Activated effector memory CD4-positive, alpha-beta T cell treated with anti-CD3 and anti-CD28 coated beads, Interleukin-2, amount 50 U/mL, for 16 hours (primary cell): ENCODE measurements at regions not wholly inside any gene's neighbourhood (a gene's known extent, or its start where the extent isn't known, plus 50 kb on each side); places are given as distances from the start of the nearest gene placed in this dataset.
A peak's percentile ranks its signal among the peaks of the same experiment; 100 is the strongest.
"Not testable (repeated sequence)": the region's sequence is repeated elsewhere in the genome, so short reads cannot be mapped to it uniquely, and the experiment has no call there.

ENCODE experiments used
- DNase-seq: peaks from one replicate; pipeline ENCODE4 v3.0.0-alpha.2; 2020

DNA sequence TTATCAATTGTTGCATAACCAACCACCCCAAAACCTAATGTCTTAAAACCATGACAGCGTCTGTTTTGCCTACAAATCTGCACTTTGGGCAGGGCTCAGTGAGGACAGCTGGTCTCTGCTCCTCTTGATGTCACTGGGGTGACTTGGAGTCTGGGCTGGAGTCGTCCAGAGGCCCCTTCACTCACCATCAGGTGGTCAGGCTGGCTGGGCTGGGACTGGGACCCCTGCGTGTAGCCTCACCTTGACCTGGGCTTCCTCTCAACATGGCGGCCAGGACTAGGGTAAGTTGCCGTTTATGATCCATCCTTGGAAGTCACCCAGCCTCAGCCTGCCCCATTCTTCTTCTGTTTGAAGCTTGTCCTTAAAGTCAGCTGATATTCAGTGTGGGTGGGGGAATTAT lies 116.8 kb upstream of the NKX1-1 start:
- DNase-seq, result no peak

- no peak for DNase-seq
These were observed 116.4 kb upstream of the NKX1-1 start for GRCh38 chr4:1522606-1523005.

GRCh38 chr4:1521821-1522361 lies 115.6 kb upstream of the NKX1-1 start:
- DNase-seq, result no peak

GRCh38 chr4:1520795-1521576 lies 114.7 kb upstream of the NKX1-1 start:
- not testable (repeated sequence) for DNase-seq

DNA sequence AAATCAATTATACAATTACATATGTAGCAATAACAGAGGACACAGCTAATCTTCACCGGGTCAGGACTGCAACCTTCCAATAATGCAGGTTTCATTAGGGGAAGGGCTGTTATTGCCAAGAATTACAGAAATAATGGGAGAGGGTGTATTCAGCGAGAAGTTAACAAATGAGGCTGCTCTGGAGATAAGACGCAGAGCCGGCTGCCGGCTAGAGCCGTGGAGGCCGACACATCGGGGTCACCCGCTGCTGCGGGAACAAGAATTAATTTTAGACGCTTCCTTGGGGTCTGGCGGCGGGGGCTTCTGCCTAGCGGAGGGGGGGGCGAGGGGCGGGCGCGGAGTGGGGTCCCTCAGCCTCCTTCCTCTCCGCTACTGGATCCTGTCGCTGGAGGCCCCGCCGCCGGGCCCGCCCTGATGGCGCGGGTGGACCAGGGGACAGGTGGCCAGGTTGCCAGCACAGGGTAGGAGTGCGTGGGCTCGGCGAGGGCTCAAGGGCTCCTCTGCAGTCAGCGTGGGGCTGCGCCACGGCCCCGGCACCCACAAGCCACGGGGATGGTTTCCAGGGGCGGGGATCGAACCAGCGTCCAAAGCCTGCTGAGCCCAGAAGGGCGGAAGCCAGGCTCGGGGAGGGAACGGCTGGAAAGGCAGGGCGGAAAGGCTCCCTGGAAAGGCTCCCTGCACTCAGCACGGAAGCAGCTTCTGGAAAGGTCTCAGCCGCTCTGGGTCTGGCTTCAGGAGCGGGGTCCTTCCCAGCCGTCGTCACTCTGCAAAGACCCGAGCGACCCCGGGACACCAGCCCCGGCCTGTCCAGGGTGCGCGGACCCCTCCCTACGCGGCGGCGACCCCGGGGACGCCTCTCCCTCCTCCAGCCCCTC lies 113.8 kb upstream of the NKX1-1 start:
- DNase-seq, result no peak

DNA sequence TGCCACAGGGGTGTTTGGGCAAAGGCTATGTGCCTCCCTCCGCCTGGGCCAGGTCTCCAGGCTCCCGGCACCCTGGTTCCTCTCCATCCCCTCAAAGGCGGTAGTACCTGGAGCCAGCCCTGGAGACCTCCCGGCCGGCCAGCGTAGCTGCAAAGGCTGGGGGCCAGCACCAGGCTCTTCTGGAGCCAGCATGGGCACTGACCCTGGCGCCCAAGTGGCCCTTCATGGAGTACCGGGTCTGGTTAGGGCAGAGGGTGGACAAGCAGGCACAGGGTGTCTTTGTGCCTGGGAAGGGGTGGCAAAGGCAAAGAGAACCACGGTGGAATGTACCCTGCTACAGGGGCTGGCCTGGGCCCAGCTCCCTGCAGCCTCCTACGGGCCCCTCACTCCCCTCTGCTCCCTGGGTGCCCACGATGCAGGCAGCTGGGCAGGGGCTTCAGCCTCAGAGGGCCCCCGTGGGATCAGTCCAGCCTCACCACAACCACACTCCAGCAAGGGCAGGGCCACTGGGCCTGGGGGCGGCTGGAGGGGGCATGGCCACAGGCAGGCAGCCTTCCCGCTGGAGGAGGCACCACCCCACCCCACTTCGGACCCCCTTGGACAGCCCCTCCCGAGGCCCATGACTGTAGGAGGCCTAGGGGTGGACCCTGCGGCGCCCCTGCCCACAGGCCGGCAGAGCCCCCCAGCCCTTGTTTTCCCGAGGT lies 112.9 kb upstream of the NKX1-1 start:
- DNase-seq, result no peak

DNA sequence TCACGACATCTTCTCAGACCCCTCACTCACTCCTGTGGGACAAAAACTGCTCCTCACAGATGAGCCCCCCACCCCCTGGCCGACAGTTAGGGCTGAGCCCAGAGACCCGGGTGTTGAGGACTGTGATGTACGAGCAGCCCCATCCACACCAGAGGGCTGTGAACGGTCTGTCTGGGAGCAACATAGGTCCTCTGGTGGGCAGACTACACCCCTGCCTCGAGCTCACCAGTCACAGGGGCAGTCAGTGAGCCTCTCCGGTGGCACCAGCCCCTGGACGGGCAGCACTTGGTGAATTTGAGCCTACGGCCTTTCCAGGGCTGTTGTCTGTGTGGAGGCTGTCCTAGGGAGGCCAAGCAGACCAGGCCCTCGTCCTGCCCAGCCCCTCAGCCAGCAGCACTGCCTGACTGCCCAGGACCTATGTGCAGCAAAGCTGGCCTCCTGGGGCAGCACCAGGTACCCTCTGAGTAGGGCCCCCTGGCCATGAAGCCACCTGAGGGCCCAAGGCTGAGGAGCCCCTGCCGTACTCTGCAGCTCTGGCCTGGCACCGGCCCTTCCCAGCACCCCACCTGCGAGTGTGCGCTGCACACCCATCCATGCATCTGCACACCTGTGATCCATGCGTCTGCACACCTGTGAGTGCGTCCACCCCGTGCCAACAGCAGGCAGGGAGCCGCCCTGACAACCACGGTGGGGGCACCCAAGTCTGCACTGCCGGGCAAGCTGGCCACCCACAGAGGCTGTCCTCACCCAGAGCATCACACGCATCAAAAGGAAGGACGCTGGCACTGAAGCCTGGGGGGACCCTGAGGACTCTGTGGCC lies 111.6 kb upstream of the NKX1-1 start:
- DNase-seq, result no peak

- no peak for DNase-seq
These were observed 110.7 kb upstream of the NKX1-1 start for GRCh38 chr4:1516881-1517480.

DNA sequence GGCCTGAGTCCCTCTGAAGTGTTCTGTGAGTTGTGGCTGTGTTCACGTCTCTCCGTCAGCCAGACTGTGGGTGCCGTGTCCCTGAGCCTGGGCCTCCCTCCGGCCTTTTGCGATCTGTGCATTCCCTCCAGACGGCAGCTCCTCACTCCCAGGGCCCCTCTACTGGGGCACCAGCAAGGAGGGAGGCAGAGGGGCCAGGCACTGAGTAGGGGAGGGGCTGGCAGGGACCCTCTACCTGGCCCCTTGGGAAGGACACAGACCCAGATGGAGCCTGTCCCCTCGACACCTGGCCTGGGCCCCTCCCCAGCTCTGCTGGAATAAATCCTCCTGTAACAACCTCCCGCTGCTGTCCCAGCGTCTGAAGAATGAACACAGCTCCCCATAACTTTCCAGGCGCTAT lies 110.0 kb upstream of the NKX1-1 start:
- no peak for DNase-seq

DNA sequence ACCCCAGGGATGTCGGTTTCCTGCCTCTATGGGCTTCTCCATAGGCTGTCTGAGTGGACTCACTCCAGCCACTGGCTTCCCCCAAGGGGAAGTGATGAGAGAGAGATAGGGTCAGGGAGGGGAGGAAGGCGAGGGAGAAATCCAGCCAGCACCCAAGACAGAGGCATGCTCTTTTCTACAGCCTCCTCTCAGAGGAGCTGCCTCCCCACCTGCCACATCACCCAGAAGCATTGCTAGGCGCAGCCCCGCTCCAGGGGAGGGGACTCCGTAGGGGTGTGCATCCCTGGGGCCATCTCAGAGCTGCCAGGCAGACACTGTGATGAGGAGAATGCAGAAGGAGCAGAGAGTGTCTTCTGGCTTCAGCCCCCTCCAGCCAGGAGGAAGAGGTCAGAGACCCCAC lies 109.5 kb upstream of the NKX1-1 start:
- DNase-seq, result no peak

DNA sequence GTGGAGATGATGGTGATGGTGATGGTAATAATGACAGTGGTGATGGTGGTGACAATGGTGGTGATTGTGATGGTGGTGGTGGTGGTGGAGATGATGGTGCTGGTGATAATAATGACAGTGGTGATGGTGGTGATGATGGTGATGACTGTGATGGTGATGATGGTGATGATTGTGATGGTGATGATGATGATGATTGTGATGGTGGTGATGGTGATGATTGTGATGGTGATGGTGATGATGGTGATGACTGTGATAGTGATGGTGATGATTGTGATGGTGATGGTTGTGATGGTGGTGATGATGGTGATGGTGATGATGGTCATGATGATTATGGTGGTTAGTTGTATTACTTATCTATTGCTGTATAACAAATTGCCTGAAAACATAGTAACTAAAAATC lies 108.9 kb upstream of the NKX1-1 start:
- no peak for DNase-seq

GRCh38 chr4:1514612-1515011 lies 108.4 kb upstream of the NKX1-1 start:
- DNase-seq, result no peak

DNA sequence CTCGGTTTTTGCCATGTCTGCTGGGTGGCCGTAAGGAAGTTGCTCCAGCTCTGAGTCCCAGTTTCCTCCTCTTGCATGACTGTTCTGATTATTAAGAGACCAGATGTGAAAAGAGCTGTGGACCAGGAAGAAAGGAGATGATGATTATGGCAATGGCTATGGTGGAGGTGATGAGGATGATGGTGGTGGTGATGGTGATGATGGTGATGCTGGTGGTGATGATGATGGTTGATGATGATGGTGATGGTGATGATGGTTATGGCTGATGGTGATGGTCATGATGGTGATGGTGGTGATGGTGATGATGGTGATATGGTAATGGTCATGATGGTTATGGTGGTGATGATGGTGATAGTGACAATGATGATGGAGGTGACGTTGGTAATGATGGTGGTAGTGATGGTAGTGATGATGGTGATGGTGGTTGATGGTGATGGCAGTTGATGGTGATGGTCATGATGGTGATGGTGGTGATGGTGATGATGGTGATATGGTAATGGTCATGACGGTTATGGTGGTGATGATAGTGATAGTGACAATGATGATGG lies 107.8 kb upstream of the NKX1-1 start:
- no peak for DNase-seq

DNA sequence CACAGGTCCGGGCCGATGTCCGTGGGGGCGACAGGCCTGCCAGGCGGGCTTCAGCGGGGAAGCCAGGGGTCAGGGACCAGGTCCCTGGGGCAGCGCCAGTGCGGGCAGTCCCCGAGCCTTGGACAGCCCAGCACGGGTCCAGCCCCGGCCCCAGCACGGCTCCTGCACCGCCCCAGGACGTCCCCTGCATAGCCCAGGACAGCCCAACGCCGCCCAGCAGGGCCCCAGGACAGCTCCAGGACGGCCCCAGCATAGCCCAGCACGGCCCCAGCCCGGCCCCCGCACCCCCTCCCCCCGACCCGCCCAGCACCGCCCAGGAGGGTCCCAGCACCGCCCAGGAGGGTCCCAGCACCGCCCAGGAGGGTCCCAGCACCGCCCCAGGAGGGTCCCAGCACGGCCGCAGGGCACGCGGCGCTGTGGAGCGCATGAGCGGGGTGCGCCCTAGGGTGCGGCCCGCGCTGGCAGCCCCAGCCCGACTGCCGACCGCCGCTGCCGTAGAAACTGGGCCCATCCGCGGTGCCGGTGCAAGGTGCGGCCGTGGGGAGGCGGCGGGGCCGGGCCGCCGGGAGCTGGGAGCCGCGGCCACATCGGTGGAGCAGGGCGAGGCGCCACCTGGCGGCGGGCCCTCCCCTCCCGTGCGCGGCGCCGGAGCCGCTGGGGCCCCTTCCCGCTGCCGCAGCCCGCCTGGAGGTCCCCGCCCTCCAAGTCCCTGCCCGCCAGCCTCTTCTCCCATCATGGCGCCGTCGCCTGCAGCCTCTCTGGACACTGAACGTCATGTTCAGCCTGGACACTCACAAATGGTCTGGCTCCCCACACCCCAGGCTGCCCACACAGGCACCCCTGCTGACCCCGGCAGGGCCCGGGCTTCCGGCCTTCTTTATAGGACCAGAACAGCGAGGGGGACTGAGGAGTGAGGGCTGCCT lies 106.8 kb upstream of the NKX1-1 start:
- peak; percentile 82 for DNase-seq

DNA sequence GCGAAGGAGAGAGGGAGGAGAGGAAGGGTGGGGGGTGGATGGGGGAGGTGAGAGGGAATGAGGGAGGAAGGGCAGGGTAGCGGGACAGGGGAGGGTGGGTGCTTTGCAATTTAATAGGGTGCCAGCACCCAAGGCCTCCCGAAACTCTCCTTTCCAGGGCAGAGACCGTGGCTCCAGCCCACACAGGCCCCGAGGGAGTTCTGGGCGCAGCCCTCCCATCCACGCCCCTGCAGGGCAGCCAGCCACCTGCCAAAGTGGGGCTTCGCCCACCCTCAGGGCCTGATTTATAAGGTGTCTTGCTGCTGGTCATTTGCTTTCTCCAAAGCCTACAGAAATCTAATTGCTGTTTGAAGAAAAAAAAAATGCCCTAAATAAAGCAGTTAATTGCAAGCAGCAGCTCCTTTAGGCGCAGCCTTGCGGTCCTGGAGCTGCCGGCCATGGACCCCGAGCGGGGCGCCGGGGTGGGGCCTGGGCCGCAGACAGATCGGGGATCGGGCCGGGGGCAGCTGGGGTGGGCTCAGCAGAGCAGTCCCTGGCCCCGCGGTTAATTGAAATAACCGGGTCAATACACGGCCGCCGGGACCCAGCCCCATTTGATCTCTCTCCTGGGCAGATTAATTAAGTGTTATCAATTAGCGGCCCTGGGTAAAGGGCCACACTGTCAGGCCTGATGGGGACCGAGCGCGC lies 106.0 kb upstream of the NKX1-1 start:
- no peak for DNase-seq

DNA sequence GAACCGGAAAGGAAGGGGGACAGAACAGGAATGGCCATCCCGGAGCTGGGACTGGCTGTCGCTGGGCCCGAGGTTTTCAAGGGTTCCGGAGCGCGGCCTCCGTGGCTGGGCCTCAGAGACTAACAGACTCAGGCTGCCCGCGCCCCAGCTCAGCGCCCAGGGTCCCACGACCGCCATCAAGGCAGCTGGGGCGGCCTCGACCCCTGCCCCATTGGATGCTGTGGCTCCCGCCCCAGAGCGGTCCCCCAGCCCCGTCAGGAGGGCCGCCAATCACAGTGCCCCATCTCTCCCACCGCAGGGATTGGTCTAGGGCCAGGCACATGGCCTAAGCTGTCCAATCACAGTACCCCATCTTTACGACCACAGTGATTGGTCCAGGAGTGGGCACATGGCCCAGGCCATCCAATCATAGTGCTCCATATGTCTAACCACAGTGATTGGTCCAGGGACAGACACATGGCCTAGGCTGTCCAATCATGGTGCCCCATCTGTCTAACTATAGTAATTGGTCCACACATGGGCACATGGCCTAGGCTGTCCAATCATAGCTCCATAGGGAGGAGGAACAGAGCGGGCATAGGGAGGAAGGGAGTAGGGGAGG lies 105.3 kb upstream of the NKX1-1 start:
- DNase-seq, result no peak

GRCh38 chr4:1510931-1511330 lies 104.7 kb upstream of the NKX1-1 start:
- DNase-seq, result no peak

DNA sequence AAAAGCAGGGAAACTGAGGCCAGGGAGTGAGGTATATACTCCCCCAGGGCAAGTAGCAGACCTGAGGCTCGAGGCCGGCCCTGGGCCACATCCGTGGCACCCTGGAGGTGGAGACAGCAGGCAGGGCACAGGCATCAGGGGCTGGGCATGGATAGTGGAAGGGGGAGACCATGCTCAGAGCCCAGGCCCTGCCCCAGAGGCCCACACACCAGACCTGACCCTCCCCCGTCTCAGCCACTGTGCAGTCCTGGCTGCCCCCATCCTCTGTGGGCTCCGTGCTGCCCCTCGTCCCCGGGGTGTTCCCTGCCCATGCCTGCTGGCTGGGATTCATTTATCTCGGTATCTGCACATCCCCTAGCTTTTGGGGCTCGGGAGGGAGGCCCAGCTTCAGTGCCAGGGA lies 103.1 kb upstream of the NKX1-1 start:
- no peak for DNase-seq
